ENCODE measurements at regions not wholly inside any gene's neighbourhood (a gene's known extent, or its start where the extent isn't known, plus 50 kb on each side); places are given as distances from the start of the nearest gene placed in this dataset.
"Not testable (repeated sequence)": the region's sequence is repeated elsewhere in the genome, so short reads cannot be mapped to it uniquely, and the experiment has no call there.

GRCh38 chrY:7718626-7719025, 807.1 kb upstream of the AMELY start:
- H3K27me3 ChIP-seq (ENCODE audit: control insufficient read depth in 1 of 2, insufficient read depth in 2 of 2, low read length in 2 of 2) = no peaks in the 10 kb centered on the region
- no peak overlapping the region for H3K27ac ChIP-seq (ENCODE audit: low read depth in 1 of 2, low read length in 2 of 2)
- Mint-ChIP-seq H3K4me3 (no peak overlapping the region), H3K9me3 (no peaks in the 10 kb centered on the region), H3K27me3 (no peaks in the 10 kb centered on the region), H3K27ac (no peak overlapping the region), H3K36me3 (ENCODE audit: low read depth) (no peaks in the 10 kb centered on the region), H3K4me1 (ENCODE audit: low read depth) (no peaks in the 10 kb centered on the region)
- CTCF ChIA-PET = no interaction called here
- no peak overlapping the region for H3K4me3 ChIP-seq (ENCODE audit: low read length)
- intact Hi-C loops (cut with DNase I, micrococcal nuclease) = no loop called here
- H3K36me3 ChIP-seq (ENCODE audit: insufficient read depth, low read length) = no peaks in the 10 kb centered on the region
- H3K4me1 ChIP-seq (ENCODE audit: insufficient read depth, low read length) = no peaks in the 10 kb centered on the region
- ATAC-seq (ENCODE audit: poor library complexity) = no peak
- H3K9me3 ChIP-seq (ENCODE audit: control insufficient read depth in 1 of 2, insufficient read depth in 1 of 2, low read length in 2 of 2) = no peaks in the 10 kb centered on the region
- POLR2A ChIA-PET = no interaction called here
- TF ChIP-seq CTCF (IDR thresholded peaks at IDR 0.05) = no peak
- DNase-seq = no peak

GRCh38 chrY:7718126-7718525, 806.6 kb upstream of the AMELY start:
- no peaks in the 10 kb centered on the region for H3K9me3 ChIP-seq (ENCODE audit: control insufficient read depth in 1 of 2, insufficient read depth in 1 of 2, low read length in 2 of 2)
- ATAC-seq (ENCODE audit: poor library complexity) = no peak

GRCh38 chrY:7714426-7714825, 802.9 kb upstream of the AMELY start:
- intact Hi-C loops (cut with DNase I, micrococcal nuclease) = no loop called here
- no peaks in the 10 kb centered on the region for H3K9me3 Mint-ChIP-seq
- ChIA-PET CTCF (no interaction called here), POLR2A (no interaction called here)
- no peaks in the 10 kb centered on the region for H3K27me3 Mint-ChIP-seq
- H3K4me3 Mint-ChIP-seq = no peak overlapping the region
- H3K36me3 ChIP-seq (ENCODE audit: insufficient read depth, low read length) = no peaks in the 10 kb centered on the region
- H3K36me3 Mint-ChIP-seq (ENCODE audit: low read depth) = no peaks in the 10 kb centered on the region
- H3K27ac Mint-ChIP-seq = no peak overlapping the region
- no peak for TF ChIP-seq CTCF (IDR thresholded peaks at IDR 0.05)
- no peak overlapping the region for H3K4me3 ChIP-seq (ENCODE audit: low read length)
- ATAC-seq (ENCODE audit: poor library complexity) = no peak
- no peak for DNase-seq
- no peak overlapping the region for H3K27ac ChIP-seq (ENCODE audit: low read depth in 1 of 2, low read length in 2 of 2)
- H3K27me3 ChIP-seq (ENCODE audit: control insufficient read depth in 1 of 2, insufficient read depth in 2 of 2, low read length in 2 of 2) = no peaks in the 10 kb centered on the region
- H3K4me1 Mint-ChIP-seq (ENCODE audit: low read depth) = no peaks in the 10 kb centered on the region
- H3K4me1 ChIP-seq (ENCODE audit: insufficient read depth, low read length) = no peaks in the 10 kb centered on the region
- no peaks in the 10 kb centered on the region for H3K9me3 ChIP-seq (ENCODE audit: control insufficient read depth in 1 of 2, insufficient read depth in 1 of 2, low read length in 2 of 2)

More at GRCh38 chrY:7718126-7718525, 806.6 kb upstream of the AMELY start:
- H3K4me1 ChIP-seq (ENCODE audit: insufficient read depth, low read length) = no peaks in the 10 kb centered on the region
- Mint-ChIP-seq H3K36me3 (ENCODE audit: low read depth) (no peaks in the 10 kb centered on the region), H3K27me3 (no peaks in the 10 kb centered on the region), H3K9me3 (no peaks in the 10 kb centered on the region), H3K4me3 (no peak overlapping the region), H3K27ac (no peak overlapping the region), H3K4me1 (ENCODE audit: low read depth) (no peaks in the 10 kb centered on the region)
- no peak overlapping the region for H3K4me3 ChIP-seq (ENCODE audit: low read length)
- no peaks in the 10 kb centered on the region for H3K36me3 ChIP-seq (ENCODE audit: insufficient read depth, low read length)
- intact Hi-C loops (cut with DNase I, micrococcal nuclease) = no loop called here
- ChIA-PET POLR2A (interaction anchor here (0.6 kb wide), 1 partner anchor 22 kb away, joined by 4 read pairs; no protein-coding TSS in a partner anchor), CTCF (no interaction called here)
- H3K27me3 ChIP-seq (ENCODE audit: control insufficient read depth in 1 of 2, insufficient read depth in 2 of 2, low read length in 2 of 2) = no peaks in the 10 kb centered on the region
- H3K27ac ChIP-seq (ENCODE audit: low read depth in 1 of 2, low read length in 2 of 2) = no peak overlapping the region
- no peak for TF ChIP-seq CTCF (IDR thresholded peaks at IDR 0.05)
- no peak for DNase-seq

- DNase-seq; H3K36me3 Mint-ChIP-seq (ENCODE audit: low read depth); H3K4me3 ChIP-seq (ENCODE audit: low read length); H3K9me3 ChIP-seq (ENCODE audit: control insufficient read depth in 1 of 2, insufficient read depth in 1 of 2, low read length in 2 of 2); H3K9me3 Mint-ChIP-seq; H3K27me3 Mint-ChIP-seq; H3K4me1 Mint-ChIP-seq (ENCODE audit: low read depth); H3K36me3 ChIP-seq (ENCODE audit: insufficient read depth, low read length); POLR2A ChIA-PET; H3K4me3 Mint-ChIP-seq; H3K27ac Mint-ChIP-seq; intact Hi-C loops (cut with DNase I, micrococcal nuclease); H3K27me3 ChIP-seq (ENCODE audit: control insufficient read depth in 1 of 2, insufficient read depth in 2 of 2, low read length in 2 of 2); H3K27ac ChIP-seq (ENCODE audit: low read depth in 1 of 2, low read length in 2 of 2); CTCF ChIA-PET; ATAC-seq (ENCODE audit: poor library complexity); H3K4me1 ChIP-seq (ENCODE audit: insufficient read depth, low read length): not testable (repeated sequence)
Observed at GRCh38 chrY:7713738-7714137, 802.2 kb upstream of the AMELY start.

All from CD4-positive, alpha-beta T cell (primary cell).